Fibroblast of lung (primary cell): ENCODE measurements at regions not wholly inside any gene's neighbourhood (a gene's known extent, or its start where the extent isn't known, plus 50 kb on each side); places are given as distances from the start of the nearest gene placed in this dataset.

Experiments used
- CTCF ChIP-seq, 2 donors: IDR thresholded peaks in 1 of 2; conservative IDR thresholded peaks in 1 of 2; 1 replicate in 1 of 2; 2 replicates in 1 of 2; pipeline ENCODE4 v1.5.1; 2011 to 2012; ENCODE audit warnings: low read length in 2 of 2, control low read depth in 1 of 2, inconsistent platforms in 1 of 2, low read depth in 1 of 2, mild to moderate bottlenecking in 1 of 2
- EZH2 ChIP-seq: IDR thresholded peaks from 2 replicates; pipeline ENCODE4 v1.5.1; 2012; ENCODE audit warnings: low read length, control low read depth, mild to moderate bottlenecking; ENCODE audit errors: missing control alignments

GRCh38 chr13:33711436-33711835 lies 106.5 kb upstream of the RFC3 start:
- TF ChIP-seq CTCF (conservative IDR thresholded peaks at IDR 0.05 in 1 of 2, IDR thresholded peaks at IDR 0.05 in 1 of 2; ENCODE audit: low read depth in 1 of 2, low read length in 2 of 2) (no peak), EZH2 (no peak)
